ENCODE measurements at regions not wholly inside any gene's neighbourhood (a gene's known extent, or its start where the extent isn't known, plus 50 kb on each side); places are given as distances from the start of the nearest gene placed in this dataset.

DNA sequence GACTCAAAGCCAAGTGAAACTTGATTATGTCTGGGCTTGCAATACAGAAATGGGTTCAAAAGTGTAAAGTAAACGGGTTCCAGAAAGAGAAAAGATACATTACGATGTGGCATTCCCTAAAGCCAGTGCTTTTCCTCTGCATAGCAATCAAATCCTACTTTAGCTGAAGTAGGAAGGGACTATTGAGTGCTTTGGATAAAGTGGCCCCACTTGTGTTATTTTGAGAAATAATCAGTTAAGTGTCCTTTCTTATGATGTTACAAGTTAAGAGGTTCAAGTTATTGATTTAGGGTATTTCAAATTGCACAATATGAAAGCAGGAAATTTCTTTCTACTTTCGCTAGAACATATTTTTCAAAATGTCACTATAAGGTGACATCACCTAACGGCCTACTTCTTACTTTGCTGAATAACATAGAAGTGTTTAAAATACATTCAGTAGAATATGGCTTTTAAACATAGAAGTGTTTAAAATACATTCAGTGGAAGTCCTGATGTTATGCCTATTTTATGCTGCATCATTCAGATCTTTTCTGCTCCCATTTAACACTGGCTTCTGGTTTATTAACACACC, 235.2 kb downstream of the DTHD1 start:
- Histone ChIP-seq H3K27me3 (no peaks in the 10 kb centered on the region), H3K9me3 (peaks cover 0 to 9% (median 0%) of the 10 kb centered on the region in 3 donors), H3K27ac (no peak overlapping the region), H3K4me3 (no peak overlapping the region), H3K4me1 (no peaks in the 10 kb centered on the region), H3K36me3 (no peaks in the 10 kb centered on the region)
- WGBS, 2 donors (ENCODE audit: low coverage in 1 of 2): 73 to 78% methylated on average over 4 of the region's 4 CpGs
- no peak for ATAC-seq
- TF ChIP-seq, protein P1, sequence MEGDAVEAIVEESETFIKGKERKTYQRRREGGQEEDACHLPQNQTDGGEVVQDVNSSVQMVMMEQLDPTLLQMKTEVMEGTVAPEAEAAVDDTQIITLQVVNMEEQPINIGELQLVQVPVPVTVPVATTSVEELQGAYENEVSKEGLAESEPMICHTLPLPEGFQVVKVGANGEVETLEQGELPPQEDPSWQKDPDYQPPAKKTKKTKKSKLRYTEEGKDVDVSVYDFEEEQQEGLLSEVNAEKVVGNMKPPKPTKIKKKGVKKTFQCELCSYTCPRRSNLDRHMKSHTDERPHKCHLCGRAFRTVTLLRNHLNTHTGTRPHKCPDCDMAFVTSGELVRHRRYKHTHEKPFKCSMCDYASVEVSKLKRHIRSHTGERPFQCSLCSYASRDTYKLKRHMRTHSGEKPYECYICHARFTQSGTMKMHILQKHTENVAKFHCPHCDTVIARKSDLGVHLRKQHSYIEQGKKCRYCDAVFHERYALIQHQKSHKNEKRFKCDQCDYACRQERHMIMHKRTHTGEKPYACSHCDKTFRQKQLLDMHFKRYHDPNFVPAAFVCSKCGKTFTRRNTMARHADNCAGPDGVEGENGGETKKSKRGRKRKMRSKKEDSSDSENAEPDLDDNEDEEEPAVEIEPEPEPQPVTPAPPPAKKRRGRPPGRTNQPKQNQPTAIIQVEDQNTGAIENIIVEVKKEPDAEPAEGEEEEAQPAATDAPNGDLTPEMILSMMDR (IDR thresholded peaks at IDR 0.05): no peak
- TF ChIP-seq POLR2A (IDR thresholded peaks at IDR 0.05): no peak
- no peak for TF ChIP-seq POLR2AphosphoS5 (IDR thresholded peaks at IDR 0.05)
- no peak for TF ChIP-seq EP300 (IDR thresholded peaks at IDR 0.05)

- no peaks in the 10 kb centered on the region for H3K4me1 ChIP-seq
- no peaks in the 10 kb centered on the region for H3K36me3 ChIP-seq
- TF ChIP-seq, protein P1 (IDR thresholded peaks at IDR 0.05): no peak
- TF ChIP-seq EP300 (IDR thresholded peaks at IDR 0.05) (no peak), POLR2A (IDR thresholded peaks at IDR 0.05) (no peak), POLR2AphosphoS5 (IDR thresholded peaks at IDR 0.05) (no peak)
- peaks cover 0 to 20% (median 0%) of the 10 kb centered on the region in 3 donors for H3K9me3 ChIP-seq
- H3K27me3 ChIP-seq: no peaks in the 10 kb centered on the region
- no peak for ATAC-seq
- H3K27ac ChIP-seq: no peak overlapping the region
- no peak overlapping the region for H3K4me3 ChIP-seq
Observed at GRCh38 chr4:36523182-36523581, 241.8 kb downstream of the DTHD1 start.

DNA sequence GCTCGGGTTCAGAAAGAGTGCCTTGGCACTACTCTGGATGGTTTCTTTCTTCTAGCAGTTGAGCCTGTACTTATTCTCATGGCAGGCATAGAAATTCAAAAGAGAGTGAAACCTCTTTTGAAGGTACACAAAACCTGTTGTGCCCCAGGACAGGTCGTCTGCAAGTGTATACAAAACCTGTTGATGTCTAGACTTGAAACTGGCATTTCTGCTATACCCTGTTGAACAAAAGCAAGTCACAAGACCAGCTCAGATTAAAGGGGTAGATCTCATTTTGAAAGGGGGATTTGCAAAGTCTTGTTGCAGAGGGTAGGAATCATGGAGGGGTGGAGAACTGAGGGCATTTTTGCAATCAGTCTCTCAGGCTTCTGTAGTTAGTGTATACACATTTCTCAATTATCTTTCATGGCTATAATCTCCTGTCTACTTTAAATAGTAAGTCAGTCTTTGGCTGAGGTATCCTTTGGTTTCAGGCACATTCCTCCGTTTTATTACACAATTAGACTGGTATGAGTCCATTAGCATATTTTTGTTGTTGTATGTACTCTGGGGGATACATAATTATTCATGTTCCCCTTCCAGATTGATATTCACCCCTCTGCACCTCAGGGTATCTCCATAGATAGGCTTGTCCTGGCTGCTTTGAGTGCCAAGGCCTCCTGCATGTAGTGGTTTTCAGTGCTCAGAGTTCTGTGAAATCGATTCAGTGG, 251.4 kb downstream of the DTHD1 start:
- no peak overlapping the region for H3K4me3 ChIP-seq
- 59 to 78% methylated on average over 3 to 4 of the region's 4 CpGs for WGBS, 2 donors (ENCODE audit: low coverage in 1 of 2)
- H3K4me1 ChIP-seq: no peaks in the 10 kb centered on the region
- no peak for ATAC-seq
- H3K9me3 ChIP-seq: peaks cover 0 to 19% (median 0%) of the 10 kb centered on the region in 3 donors
- no peaks in the 10 kb centered on the region for H3K36me3 ChIP-seq
- H3K27ac ChIP-seq: no peak overlapping the region
- no peak for TF ChIP-seq POLR2A (IDR thresholded peaks at IDR 0.05)
- no peaks in the 10 kb centered on the region for H3K27me3 ChIP-seq

DNA sequence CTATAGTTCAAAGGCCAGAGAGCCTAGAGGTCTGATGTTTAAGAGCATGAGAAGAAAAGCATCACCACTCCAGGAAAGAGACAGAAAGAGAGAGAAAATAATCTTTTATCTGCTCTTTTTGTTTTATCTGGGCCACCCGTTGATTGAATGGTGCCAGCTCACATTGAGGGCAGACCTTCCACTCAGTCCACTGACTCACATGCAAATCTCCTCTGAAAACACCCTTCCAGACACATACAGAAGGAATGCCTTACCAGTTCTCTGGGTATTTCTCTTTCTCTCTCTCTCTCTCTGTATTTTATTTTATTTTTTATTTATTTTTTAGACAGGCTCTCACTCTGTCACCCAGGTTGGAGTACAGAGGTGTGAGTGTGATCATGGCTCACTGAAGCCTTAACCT, 252.5 kb downstream of the DTHD1 start:
- no peaks in the 10 kb centered on the region for H3K4me1 ChIP-seq
- no peaks in the 10 kb centered on the region for H3K36me3 ChIP-seq
- no peak overlapping the region for H3K27ac ChIP-seq
- no peak overlapping the region for H3K4me3 ChIP-seq
- ATAC-seq: no peak
- no peaks in the 10 kb centered on the region for H3K27me3 ChIP-seq
- 82 to 88% methylated on average over 1 of the region's 1 CpG for WGBS, 2 donors (ENCODE audit: low coverage in 1 of 2)
- no peak for TF ChIP-seq POLR2A (IDR thresholded peaks at IDR 0.05)
- no peak for TF ChIP-seq POLR2AphosphoS5 (IDR thresholded peaks at IDR 0.05)
- TF ChIP-seq EP300 (IDR thresholded peaks at IDR 0.05): no peak
- TF ChIP-seq, protein P1 (IDR thresholded peaks at IDR 0.05): no peak
- H3K9me3 ChIP-seq: peaks cover 0 to 8% (median 0%) of the 10 kb centered on the region in 3 donors

DNA sequence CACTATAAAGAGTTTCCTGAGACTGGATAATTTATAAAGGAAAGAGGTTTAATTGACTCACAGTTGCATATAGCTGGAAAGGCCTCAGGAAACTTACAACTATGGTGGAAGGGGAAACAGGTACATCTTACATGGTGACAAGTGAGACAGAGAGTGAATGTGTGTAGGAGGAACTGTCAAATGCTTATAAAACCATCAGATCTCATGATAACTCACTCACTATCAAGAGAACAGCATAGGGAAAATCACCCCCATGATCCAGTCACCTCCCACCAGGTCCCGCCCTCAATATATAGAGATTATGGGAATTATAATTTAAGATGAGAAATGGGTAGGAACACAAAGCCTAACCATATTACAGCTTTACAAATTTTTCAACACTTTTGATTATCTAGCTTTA, 266.0 kb downstream of the DTHD1 start:
- no peaks in the 10 kb centered on the region for H3K36me3 ChIP-seq
- no peak for ATAC-seq
- WGBS, 2 donors (ENCODE audit: low coverage in 1 of 2): 95% methylated on average over 1 of the region's 1 CpG; no CpG with 5 or more reads in 1 of the 2 donors

More for the DNA sequence above, 266.0 kb downstream of the DTHD1 start:
- Histone ChIP-seq H3K4me3 (no peak overlapping the region), H3K9me3 (no peaks in the 10 kb centered on the region), H3K27me3 (no peaks in the 10 kb centered on the region), H3K4me1 (no peaks in the 10 kb centered on the region), H3K27ac (no peak overlapping the region)
- TF ChIP-seq, protein P1 (IDR thresholded peaks at IDR 0.05): no peak
- no peak for TF ChIP-seq POLR2AphosphoS5 (IDR thresholded peaks at IDR 0.05)
- no peak for TF ChIP-seq POLR2A (IDR thresholded peaks at IDR 0.05)
- TF ChIP-seq EP300 (IDR thresholded peaks at IDR 0.05): no peak
